Panc1 (cell line): ENCODE measurements at regions not wholly inside any gene's neighbourhood (a gene's known extent, or its start where the extent isn't known, plus 50 kb on each side); places are given as distances from the start of the nearest gene placed in this dataset.

ENCODE experiments used
- CTCF ChIP-seq: fragments of 450-650 bp; IDR thresholded peaks from 2 replicates; pipeline ENCODE4 v1.5.1; 2017; ENCODE audit warnings: mild to moderate bottlenecking
- REST ChIP-seq, 2 experiments: IDR thresholded peaks; 2 replicates each; pipeline ENCODE4 v1.6.1; 2011 to 2012; ENCODE audit warnings: low read depth in 2 of 2, control low read depth in 1 of 2, low read length in 1 of 2, mild to moderate bottlenecking in 1 of 2, moderate library complexity in 1 of 2; ENCODE audit not compliant: insufficient read depth in 1 of 2

GRCh38 chr1:200299571-200299970, 110.3 kb downstream of the ZNF281 start:
- no peak for TF ChIP-seq CTCF
- no peak for TF ChIP-seq REST (IDR thresholded peaks at IDR 0.05; ENCODE audit: insufficient read depth in 1 of 2, low read depth in 2 of 2, low read length in 1 of 2)
